Activated CD8-positive, alpha-beta memory T cell treated with anti-CD3 and anti-CD28 coated beads, Interleukin-2, amount 10 ng/mL, durations not matched to agents 7 days and 5 days (primary cell): ENCODE measurements at regions not wholly inside any gene's neighbourhood (a gene's known extent, or its start where the extent isn't known, plus 50 kb on each side); places are given as distances from the start of the nearest gene placed in this dataset.
"Not testable (repeated sequence)": the region's sequence is repeated elsewhere in the genome, so short reads cannot be mapped to it uniquely, and the experiment has no call there.

Experiments
- ATAC-seq: fragments of 150-1000 bp; cut with Tn5 transposase; one replicate; pipeline ENCODE4 v1.10.0; 2021; ENCODE audit warnings: moderate library complexity
- CTCF ChIA-PET: fragments of 350-600 bp; sonication (Branson Sonifier 250); formaldehyde crosslinking; loops from one replicate; lab custom pipeline; 2021; ENCODE audit warnings: antibody characterized with exemption; lab: Charles Lee
- DNase-seq: peaks from one replicate; pipeline ENCODE4 v3.0.0-alpha.2; 2020
- H3K27ac Mint-ChIP-seq: one replicate; pipeline ENCODE4 v1.8.0; 2021; ENCODE audit warnings: mild to moderate bottlenecking, mixed read lengths
- H3K27me3 Mint-ChIP-seq: one replicate; pipeline ENCODE4 v1.8.0; 2021; ENCODE audit warnings: mixed read lengths
- H3K36me3 Mint-ChIP-seq: one replicate; pipeline ENCODE4 v1.8.0; 2021; ENCODE audit warnings: mild to moderate bottlenecking, mixed read lengths
- H3K4me1 Mint-ChIP-seq: one replicate; pipeline ENCODE4 v1.8.0; 2021; ENCODE audit warnings: mixed read lengths
- H3K4me3 Mint-ChIP-seq: one replicate; pipeline ENCODE4 v1.8.0; 2021; ENCODE audit warnings: mild to moderate bottlenecking, moderate library complexity, mixed read lengths
- H3K9me3 Mint-ChIP-seq: one replicate; pipeline ENCODE4 v1.8.0; 2022; ENCODE audit warnings: low read depth, mixed read lengths

- CTCF ChIA-PET, result no interaction called here
- ATAC-seq (no peak), DNase-seq (no peak)
- H3K27me3 Mint-ChIP-seq, result no peaks in the 10 kb centered on the region
- no peak overlapping the region for H3K4me3 Mint-ChIP-seq
- peaks cover 15% of the 10 kb centered on the region for H3K9me3 Mint-ChIP-seq
- H3K36me3 Mint-ChIP-seq, result no peaks in the 10 kb centered on the region
- H3K4me1 Mint-ChIP-seq, result no peaks in the 10 kb centered on the region
- no peak overlapping the region for H3K27ac Mint-ChIP-seq
Observed at GRCh38 chr17:71192039-71192555, 928.7 kb upstream of the SOX9 start.

- Mint-ChIP-seq H3K36me3 (no peaks in the 10 kb centered on the region), H3K4me1 (no peaks in the 10 kb centered on the region), H3K9me3 (peaks cover 13% of the 10 kb centered on the region), H3K27me3 (no peaks in the 10 kb centered on the region), H3K4me3 (no peak overlapping the region), H3K27ac (no peak overlapping the region)
- ATAC-seq (no peak), DNase-seq (no peak)
- CTCF ChIA-PET, result no interaction called here
Observed at GRCh38 chr17:71192848-71193247, 928.0 kb upstream of the SOX9 start.

GRCh38 chr17:71200597-71200996 is 920.2 kb upstream of the SOX9 start:
- Mint-ChIP-seq H3K4me3 (no peak overlapping the region), H3K27ac (no peak overlapping the region), H3K4me1 (no peaks in the 10 kb centered on the region), H3K36me3 (no peaks in the 10 kb centered on the region), H3K27me3 (no peaks in the 10 kb centered on the region), H3K9me3 (no peaks in the 10 kb centered on the region)
- CTCF ChIA-PET, result no interaction called here
- ATAC-seq, result no peak
- DNase-seq, result no peak

GRCh38 chr17:71201639-71202038 is 919.2 kb upstream of the SOX9 start:
- Mint-ChIP-seq H3K27ac (no peak overlapping the region), H3K9me3 (no peaks in the 10 kb centered on the region), H3K4me3 (no peak overlapping the region), H3K27me3 (no peaks in the 10 kb centered on the region), H3K36me3 (no peaks in the 10 kb centered on the region), H3K4me1 (no peaks in the 10 kb centered on the region)
- CTCF ChIA-PET, result no interaction called here
- ATAC-seq (no peak), DNase-seq (no peak)

- no peak for ATAC-seq
- Mint-ChIP-seq H3K27ac (no peak overlapping the region), H3K4me1 (no peaks in the 10 kb centered on the region), H3K27me3 (no peaks in the 10 kb centered on the region), H3K9me3 (peaks cover 2% of the 10 kb centered on the region), H3K36me3 (no peaks in the 10 kb centered on the region), H3K4me3 (no peak overlapping the region)
- no peak for DNase-seq
- CTCF ChIA-PET, result no interaction called here
Observed at GRCh38 chr17:71202449-71202848, 918.4 kb upstream of the SOX9 start.

GRCh38 chr17:71203953-71204352 is 916.9 kb upstream of the SOX9 start:
- CTCF ChIA-PET, result interaction anchor here (0.7 kb wide), 1 partner anchor 523 kb away, joined by 3 read pairs; no protein-coding TSS in a partner anchor
- no peak overlapping the region for H3K27ac Mint-ChIP-seq
- H3K4me3 Mint-ChIP-seq, result no peak overlapping the region
- no peak for ATAC-seq
- H3K4me1 Mint-ChIP-seq, result no peaks in the 10 kb centered on the region
- H3K27me3 Mint-ChIP-seq, result no peaks in the 10 kb centered on the region
- H3K36me3 Mint-ChIP-seq, result no peaks in the 10 kb centered on the region
- DNase-seq, result no peak
- peaks cover 5% of the 10 kb centered on the region for H3K9me3 Mint-ChIP-seq

- DNase-seq, CTCF ChIA-PET, H3K9me3 Mint-ChIP-seq, H3K27ac Mint-ChIP-seq, H3K4me3 Mint-ChIP-seq, H3K4me1 Mint-ChIP-seq, H3K27me3 Mint-ChIP-seq, H3K36me3 Mint-ChIP-seq, ATAC-seq: not testable (repeated sequence)
Observed at GRCh38 chr17:71205951-71206350, 914.9 kb upstream of the SOX9 start.

GRCh38 chr17:71208111-71208704 is 912.6 kb upstream of the SOX9 start:
- Mint-ChIP-seq H3K4me1 (no peaks in the 10 kb centered on the region), H3K27ac (no peak overlapping the region), H3K4me3 (no peak overlapping the region), H3K36me3 (no peaks in the 10 kb centered on the region), H3K27me3 (no peaks in the 10 kb centered on the region), H3K9me3 (peaks cover 16% of the 10 kb centered on the region)
- no peak for DNase-seq
- CTCF ChIA-PET, result no interaction called here
- no peak for ATAC-seq

- CTCF ChIA-PET, result no interaction called here
- H3K9me3 Mint-ChIP-seq, result peaks cover 21% of the 10 kb centered on the region
- H3K4me1 Mint-ChIP-seq, result no peaks in the 10 kb centered on the region
- H3K27me3 Mint-ChIP-seq, result no peaks in the 10 kb centered on the region
- no peak for DNase-seq
- no peaks in the 10 kb centered on the region for H3K36me3 Mint-ChIP-seq
- no peak overlapping the region for H3K27ac Mint-ChIP-seq
- no peak overlapping the region for H3K4me3 Mint-ChIP-seq
- no peak for ATAC-seq
Observed at GRCh38 chr17:71213936-71214335, 906.9 kb upstream of the SOX9 start.

- Mint-ChIP-seq H3K9me3 (peaks cover 15% of the 10 kb centered on the region), H3K4me1 (no peaks in the 10 kb centered on the region), H3K27ac (no peak overlapping the region), H3K27me3 (no peaks in the 10 kb centered on the region), H3K36me3 (no peaks in the 10 kb centered on the region), H3K4me3 (no peak overlapping the region)
- no peak for ATAC-seq
- no peak for DNase-seq
- CTCF ChIA-PET, result no interaction called here
Observed at GRCh38 chr17:71217769-71218168, 903.1 kb upstream of the SOX9 start.

GRCh38 chr17:71224824-71225575 is 895.8 kb upstream of the SOX9 start:
- H3K36me3 Mint-ChIP-seq, result no peaks in the 10 kb centered on the region
- DNase-seq (no peak), ATAC-seq (no peak)
- H3K4me3 Mint-ChIP-seq, result no peak overlapping the region
- no peaks in the 10 kb centered on the region for H3K27me3 Mint-ChIP-seq
- CTCF ChIA-PET, result no interaction called here
- H3K27ac Mint-ChIP-seq, result no peak overlapping the region
- H3K9me3 Mint-ChIP-seq, result peaks cover 4% of the 10 kb centered on the region
- no peaks in the 10 kb centered on the region for H3K4me1 Mint-ChIP-seq

GRCh38 chr17:71227841-71228240 is 893.0 kb upstream of the SOX9 start:
- no peaks in the 10 kb centered on the region for H3K4me1 Mint-ChIP-seq
- no peak for ATAC-seq
- no peaks in the 10 kb centered on the region for H3K27me3 Mint-ChIP-seq
- no peak for DNase-seq
- H3K9me3 Mint-ChIP-seq, result peaks cover 11% of the 10 kb centered on the region
- H3K36me3 Mint-ChIP-seq, result no peaks in the 10 kb centered on the region
- H3K27ac Mint-ChIP-seq, result no peak overlapping the region
- H3K4me3 Mint-ChIP-seq, result no peak overlapping the region
- CTCF ChIA-PET, result interaction anchor here (1.3 kb wide), 1 partner anchor 10 kb away, joined by 3 read pairs; no protein-coding TSS in a partner anchor

- Mint-ChIP-seq H3K4me3 (no peak overlapping the region), H3K27me3 (no peaks in the 10 kb centered on the region), H3K4me1 (no peaks in the 10 kb centered on the region), H3K9me3 (peaks cover 11% of the 10 kb centered on the region), H3K36me3 (no peaks in the 10 kb centered on the region), H3K27ac (no peak overlapping the region)
- CTCF ChIA-PET, result interaction anchor here (1.3 kb wide), 1 partner anchor 9 kb away, joined by 3 read pairs; no protein-coding TSS in a partner anchor
- ATAC-seq (no peak), DNase-seq (no peak)
Observed at GRCh38 chr17:71229070-71229469, 891.8 kb upstream of the SOX9 start.
